OCI-LY7 (cell line): ENCODE measurements at regions not wholly inside any gene's neighbourhood (a gene's known extent, or its start where the extent isn't known, plus 50 kb on each side); places are given as distances from the start of the nearest gene placed in this dataset.

Experiments
- BruUV-seq: library from RNA; stranded (reverse); fragments of 400-500 nt; replicated peaks from 2 replicates; lab custom pipeline; 2021; lab: Mats Ljungman, UMichigan
- CTCF ChIA-PET: fragments of 300-600 bp; sonication (Branson Sonifier 250); formaldehyde crosslinking; loops from one replicate; lab custom pipeline; 2022; ENCODE audit warnings: antibody characterized with exemption; ENCODE audit not compliant: unreplicated experiment; lab: Charles Lee
- POLR2A ChIA-PET: fragments of 300-600 bp; sonication (Branson Sonifier 250); formaldehyde crosslinking; loops from one replicate; lab custom pipeline; 2022; ENCODE audit warnings: antibody characterized with exemption; lab: Charles Lee
- DNase-seq: peaks from one replicate; pipeline ENCODE4 v3.0.0-alpha.2; 2015; ENCODE audit warnings: low spot score
- H2AFZ ChIP-seq: fragments of 200-600 bp; sonication (generic), shearing (Covaris generic); 2 replicates; pipeline ENCODE4 v1.6.1; 2014; ENCODE audit warnings: mild to moderate bottlenecking, antibody characterized with exemption, low read length, moderate library complexity
- H3K27ac ChIP-seq: fragments of 200-600 bp; sonication (generic); 2 replicates; pipeline ENCODE4 v1.5.1; 2014; ENCODE audit warnings: mixed run types, low read depth, mild to moderate bottlenecking, moderate library complexity, low read length, inconsistent platforms; ENCODE audit not compliant: poor library complexity, severe bottlenecking
- H3K36me3 ChIP-seq: fragments of 200-600 bp; sonication (generic); 2 replicates; pipeline ENCODE4 v1.6.1; 2014; ENCODE audit warnings: mild to moderate bottlenecking, antibody characterized with exemption, low read length, moderate library complexity, mixed read lengths; ENCODE audit not compliant: insufficient read depth
- H3K4me1 ChIP-seq: fragments of 200-600 bp; sonication (generic); 2 replicates; pipeline ENCODE4 v1.5.1; 2014; ENCODE audit warnings: mild to moderate bottlenecking, low read length; ENCODE audit not compliant: insufficient read depth, poor library complexity, severe bottlenecking
- H3K4me2 ChIP-seq: fragments of 200-600 bp; sonication (generic); 2 replicates; pipeline ENCODE4 v1.6.1; 2014; ENCODE audit warnings: mild to moderate bottlenecking, low read length
- H3K4me3 ChIP-seq: fragments of 200-600 bp; sonication (generic); 2 replicates; pipeline ENCODE4 v1.5.1; 2014; ENCODE audit warnings: mild to moderate bottlenecking, low read depth, low read length; ENCODE audit not compliant: poor library complexity, severe bottlenecking
- H3K79me2 ChIP-seq: fragments of 200-600 bp; sonication (generic); 2 replicates; pipeline ENCODE4 v1.6.1; 2016; ENCODE audit warnings: low read depth, mild to moderate bottlenecking, low read length, moderate library complexity, mixed read lengths; ENCODE audit not compliant: insufficient read depth
- H3K9me2 ChIP-seq: fragments of 200-600 bp; sonication (generic); 2 replicates; pipeline ENCODE4 v1.6.1; 2016; ENCODE audit warnings: mild to moderate bottlenecking, low read length, mixed read lengths; ENCODE audit not compliant: insufficient read depth
- H3K9me3 ChIP-seq: fragments of 200-600 bp; sonication (generic); 2 replicates; pipeline ENCODE4 v1.6.1; 2014; ENCODE audit warnings: mild to moderate bottlenecking, mixed run types, low read length, mixed read lengths
- H4K20me1 ChIP-seq: fragments of 200-600 bp; sonication (generic); 2 replicates; pipeline ENCODE4 v1.6.1; 2014; ENCODE audit warnings: mild to moderate bottlenecking, antibody characterized with exemption, low read length, moderate library complexity, mixed read lengths; ENCODE audit not compliant: insufficient read depth
- CTCF ChIP-seq: fragments of 200-600 bp; sonication (generic); conservative IDR thresholded peaks from 2 replicates; pipeline ENCODE4 v1.5.1; 2014; ENCODE audit warnings: mild to moderate bottlenecking, antibody characterized with exemption, low read length, moderate library complexity, mixed read lengths
- EZH2phosphoT487 ChIP-seq: fragments of 200-600 bp; sonication (generic); IDR thresholded peaks from 2 replicates; pipeline ENCODE4 v1.6.1; 2018; ENCODE audit warnings: low read depth, borderline replicate concordance, mild to moderate bottlenecking, mixed run types, antibody characterized with exemption, low read length, moderate library complexity, mixed read lengths
- intact Hi-C: fragments of 100-400 bp; cut with micrococcal nuclease; formaldehyde crosslinking; loops from one replicate; pipeline ENCODE4 v1.10.0; 2022; ENCODE audit not compliant: unreplicated experiment

- Histone ChIP-seq H3K9me3 (peaks cover 8% of the 10 kb centered on the region; the same call in 1 of the 2 replicates), H3K27ac (peak overlapping the region; percentile 99), H3K4me1 (peaks cover 63% of the 10 kb centered on the region), H3K36me3 (peaks cover 10% of the 10 kb centered on the region; the same call in 1 of the 2 replicates), H4K20me1 (no peaks in the 10 kb centered on the region), H3K4me3 (peak overlapping the region; percentile 5), H2AFZ (peak overlapping the region; percentile 64; the same call in 1 of the 2 replicates), H3K9me2 (no peaks in the 10 kb centered on the region), H3K4me2 (peak overlapping the region; percentile 75), H3K79me2 (peaks cover 18% of the 10 kb centered on the region; the same call in 1 of the 2 replicates)
- DNase-seq = peak; percentile 41
- intact Hi-C loops = loop anchor here (10.0 kb wide), 1 partner anchor 1738 kb away; no protein-coding TSS in a partner anchor
- ChIA-PET CTCF (no interaction called here), POLR2A (interaction anchor here (0.8 to 5.4 kb wide), 8 partner anchors 10 to 1109 kb away, joined by 3 to 66 read pairs (median 5); a partner anchor contains a TSS)
- no TSS peak for BruUV-seq
- no peak for TF ChIP-seq CTCF
- no peak for TF ChIP-seq EZH2phosphoT487
Measured at GRCh38 chr6:27136978-27137814, 110.3 kb upstream of the PRSS16 start.

GRCh38 chr6:27138406-27138805 lies 109.1 kb upstream of the PRSS16 start:
- intact Hi-C loops = loop anchor here (2.0 to 10.0 kb wide), 2 partner anchors 728 to 1736 kb away; a partner anchor contains a TSS
- H3K36me3 ChIP-seq = peaks cover 10% of the 10 kb centered on the region; the same call in 1 of the 2 replicates
- peak; percentile 37 for DNase-seq
- H3K9me2 ChIP-seq = no peaks in the 10 kb centered on the region
- ChIA-PET POLR2A (interaction anchor here (0.6 to 5.4 kb wide), 25 partner anchors 8 to 1117 kb away, joined by 3 to 66 read pairs (median 5); a partner anchor contains a TSS), CTCF (no interaction called here)
- H2AFZ ChIP-seq = no peak overlapping the region
- peak overlapping the region; percentile 77 for H3K4me3 ChIP-seq
- BruUV-seq = TSS peak; percentile 35
- H3K4me1 ChIP-seq = peaks cover 75% of the 10 kb centered on the region
- TF ChIP-seq CTCF = no peak
- TF ChIP-seq EZH2phosphoT487 = no peak
- H3K4me2 ChIP-seq = peak overlapping the region; percentile 75
- peak overlapping the region; percentile 99 for H3K27ac ChIP-seq
- H3K9me3 ChIP-seq = peaks cover 8% of the 10 kb centered on the region; the same call in 1 of the 2 replicates
- no peaks in the 10 kb centered on the region for H4K20me1 ChIP-seq
- H3K79me2 ChIP-seq = peaks cover 18% of the 10 kb centered on the region; the same call in 1 of the 2 replicates
